ENCODE measurements at regions not wholly inside any gene's neighbourhood (a gene's known extent, or its start where the extent isn't known, plus 50 kb on each side); places are given as distances from the start of the nearest gene placed in this dataset.

DNA sequence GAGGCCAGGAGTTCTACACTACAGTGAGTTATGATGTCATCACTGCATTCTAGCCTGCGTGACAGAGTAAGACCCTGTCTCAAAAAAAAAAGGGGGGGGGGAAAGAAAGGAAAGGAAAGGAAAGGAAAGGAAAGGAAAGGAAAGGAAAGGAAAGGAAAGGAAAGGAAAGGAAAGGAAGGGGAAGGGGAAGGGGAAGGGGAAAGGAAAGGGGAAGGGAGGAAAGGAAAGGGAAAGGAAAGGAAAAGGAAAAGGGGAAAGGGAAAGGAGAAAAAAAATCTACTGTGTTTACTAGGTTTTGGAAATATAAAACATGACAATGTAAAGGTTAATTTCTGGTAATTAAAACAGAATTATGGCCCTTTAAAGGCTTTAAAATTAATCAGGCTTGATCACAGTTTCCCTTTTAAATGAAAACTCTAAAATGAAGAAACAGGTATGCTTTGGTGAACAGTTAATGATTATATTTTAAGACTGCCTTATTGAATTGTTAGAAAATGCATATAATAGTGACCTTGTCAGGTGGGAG lies 131.9 kb upstream of the POU5F2 start:
- Histone ChIP-seq H3K79me1 (ENCODE audit: low read depth, low read length) (no peaks in the 10 kb centered on the region), H2BK5ac (ENCODE audit: low read depth, low read length) (no peak overlapping the region), H3K4me2 (ENCODE audit: insufficient read depth in 1 of 2, low read depth in 2 of 2, low read length in 2 of 2) (no peak overlapping the region), H3K27ac (ENCODE audit: low read depth, low read length) (no peak overlapping the region), H3K79me2 (ENCODE audit: control insufficient read depth in 1 of 2, insufficient read depth in 2 of 2, low read length in 2 of 2) (no peaks in the 10 kb centered on the region), H4K5ac (ENCODE audit: insufficient read length, low read depth, low read length) (no peak overlapping the region), H3K9me3 (ENCODE audit: insufficient read depth in 2 of 2, low read depth in 1 of 2, low read length in 1 of 2) (no peaks in the 10 kb centered on the region), H3K56ac (replicated peaks; ENCODE audit: insufficient read length, low read depth, low read length) (no peak overlapping the region), H3K4me1 (replicated peaks in 1 of 4; ENCODE audit: control insufficient read depth in 3 of 4, insufficient read depth in 4 of 4, low read length in 3 of 4) (peaks cover 0 to 5% (median 2%) of the 10 kb centered on the region in 4 experiments; a peak in 1 of 7 replicates), H3K36me3 (ENCODE audit: control insufficient read depth in 2 of 4, insufficient read depth in 4 of 4, low read length in 3 of 4) (no peaks in the 10 kb centered on the region), H3K18ac (ENCODE audit: extremely low read depth, low read length) (no peak overlapping the region), H2BK15ac (ENCODE audit: low read length) (no peak overlapping the region), H3K23me2 (ENCODE audit: low read depth, low read length) (no peaks in the 10 kb centered on the region), H4K8ac (ENCODE audit: extremely low read depth, insufficient read depth, low read length) (no peak overlapping the region), H3K9ac (replicated peaks in 1 of 4; ENCODE audit: extremely low read depth in 1 of 4, low read depth in 3 of 4, low read length in 3 of 4) (no peak overlapping the region), H2AFZ (ENCODE audit: low read length) (no peak overlapping the region), H3K4me3 (ENCODE audit: extremely low read depth in 1 of 4, insufficient read depth in 2 of 4, low read depth in 3 of 4, low read length in 4 of 4) (no peak overlapping the region), H2BK20ac (ENCODE audit: low read length) (no peak overlapping the region), H3K4ac (replicated peaks; ENCODE audit: insufficient read length, low read depth, low read length) (no peak overlapping the region), H3K27me3 (replicated peaks in 1 of 4; ENCODE audit: control insufficient read depth in 3 of 4, extremely low read depth in 1 of 4, insufficient read depth in 3 of 4, low read length in 3 of 4) (no peaks in the 10 kb centered on the region), H2AK5ac (ENCODE audit: low read depth, low read length) (no peak overlapping the region), H4K91ac (replicated peaks; ENCODE audit: insufficient read length, low read length) (no peak overlapping the region), H3K14ac (ENCODE audit: insufficient read length) (no peak overlapping the region), H2BK12ac (ENCODE audit: low read depth, low read length) (no peak overlapping the region), H2BK120ac (replicated peaks; ENCODE audit: low read depth, low read length) (no peak overlapping the region), H4K20me1 (replicated peaks in 1 of 2; ENCODE audit: control insufficient read depth in 1 of 2, insufficient read depth in 2 of 2, low read length in 2 of 2) (no peaks in the 10 kb centered on the region), H3K23ac (ENCODE audit: insufficient read length) (no peak overlapping the region)
- TF ChIP-seq YY1 (IDR thresholded peaks at IDR 0.05; ENCODE audit: low read depth, low read length) (no peak), PHF8 (conservative IDR thresholded peaks at IDR 0.05; ENCODE audit: low read depth, low read length) (no peak), EP300 (IDR thresholded peaks at IDR 0.05; ENCODE audit: borderline replicate concordance in 1 of 2, low read depth in 2 of 2, low read length in 2 of 2) (no peak), EGR1 (IDR thresholded peaks at IDR 0.05; ENCODE audit: borderline replicate concordance, low read depth, low read length) (no peak), JUN (IDR thresholded peaks at IDR 0.05; ENCODE audit: low read depth, low read length) (no peak), GABPA (IDR thresholded peaks at IDR 0.05; ENCODE audit: borderline replicate concordance, insufficient read depth, low read length) (no peak), CHD1 (IDR thresholded peaks at IDR 0.05; ENCODE audit: low read depth, low read length) (no peak), BRCA1 (IDR thresholded peaks at IDR 0.05; ENCODE audit: low read depth, low read length) (no peak), CBX5 (IDR thresholded peaks at IDR 0.05; ENCODE audit: low read depth, low read length) (no peak), SIX5 (IDR thresholded peaks at IDR 0.05; ENCODE audit: low read depth, low read length) (no peak), HDAC6 (IDR thresholded peaks at IDR 0.05; ENCODE audit: low read depth, low read length) (no peak), TAF1 (IDR thresholded peaks at IDR 0.05; ENCODE audit: low read depth, low read length) (no peak)
- 100% methylated on average over 1 of the region's 1 CpG; no CpG with 5 or more reads in 1 of the 2 experiments for WGBS, 2 experiments (ENCODE audit: extremely low coverage in 1 of 2, insufficient coverage in 1 of 2, insufficient read length in 1 of 2, insufficient replicate concordance in 2 of 2, low coverage in 1 of 2, low lambda C conversion rate in 2 of 2, missing lambda C conversion rate in 1 of 2)
- ChIA-PET POLR2A (ENCODE audit: partially characterized antibody) (interaction anchor here (0.8 kb wide), 1 partner anchor 24 kb away, joined by 3 read pairs; no protein-coding TSS in a partner anchor), CTCF (ENCODE audit: partially characterized antibody) (interaction anchor here (0.6 to 1.8 kb wide), 7 partner anchors 10 to 938 kb away, joined by 3 to 8 read pairs (median 4); no protein-coding TSS in a partner anchor)
- DNase-seq (ENCODE audit: low read depth in 1 of 2, low spot score in 2 of 2): no peak
- no peak for FAIRE-seq

All from H1 (cell line).